AG04450 (cell line): ENCODE measurements at regions not wholly inside any gene's neighbourhood (a gene's known extent, or its start where the extent isn't known, plus 50 kb on each side); places are given as distances from the start of the nearest gene placed in this dataset.
"Not testable (repeated sequence)": the region's sequence is repeated elsewhere in the genome, so short reads cannot be mapped to it uniquely, and the experiment has no call there.

Source experiments
- CTCF ChIA-PET: fragments of 300-600, 350-600 bp; formaldehyde crosslinking; extraction: SDS; loops from one replicate; lab custom pipeline; 2022; ENCODE audit warnings: antibody characterized with exemption, inconsistent platforms; lab: Charles Lee
- POLR2A ChIA-PET: fragments of 350-600 bp; formaldehyde crosslinking; extraction: SDS; loops from one replicate; lab custom pipeline; 2021; ENCODE audit warnings: antibody characterized with exemption, inconsistent platforms; lab: Yijun Ruan, JAX
- DNase-seq: peaks from one replicate; pipeline ENCODE4 v3.0.0-alpha.2; 2011; ENCODE audit warnings: low read depth, low spot score
- H3K27ac ChIP-seq: one replicate; pipeline ENCODE4 v1.5.1; 2012; ENCODE audit warnings: low read depth, low read length, control low read depth
- H3K27me3 ChIP-seq: one replicate; pipeline ENCODE4 v1.6.0; 2012; ENCODE audit warnings: low read length; ENCODE audit not compliant: control insufficient read depth, insufficient read depth
- H3K4me3 ChIP-seq: 2 replicates; pipeline ENCODE4 v1.5.1; 2011; ENCODE audit warnings: mild to moderate bottlenecking, low read depth, low read length, control low read depth
- H3K9me3 ChIP-seq: 2 replicates; pipeline ENCODE4 v1.5.1; 2012; ENCODE audit warnings: low read length; ENCODE audit not compliant: control insufficient read depth, insufficient read depth
- CTCF ChIP-seq: IDR thresholded peaks from 2 replicates; pipeline ENCODE4 v1.5.1; 2011; ENCODE audit warnings: low read depth, low read length, control low read depth, inconsistent platforms

GRCh38 chr10:90245623-90246022 lies 544.2 kb downstream of the KIF20B start:
- no peak for TF ChIP-seq CTCF
- H3K4me3 ChIP-seq = no peak overlapping the region
- DNase-seq = no peak
- H3K27ac ChIP-seq = no peak overlapping the region
- ChIA-PET POLR2A (no interaction called here), CTCF (interaction anchor here (0.6 kb wide), 1 partner anchor 350 kb away, joined by 4 read pairs; no protein-coding TSS in a partner anchor)
- peaks cover 4% of the 10 kb centered on the region for H3K27me3 ChIP-seq
- no peaks in the 10 kb centered on the region for H3K9me3 ChIP-seq

GRCh38 chr10:90250784-90251183 lies 549.4 kb downstream of the KIF20B start:
- POLR2A ChIA-PET = not testable (repeated sequence)

GRCh38 chr10:90269699-90270098 lies 568.3 kb downstream of the KIF20B start:
- no peaks in the 10 kb centered on the region for H3K27me3 ChIP-seq
- CTCF ChIA-PET = no interaction called here
- POLR2A ChIA-PET = no interaction called here

More at GRCh38 chr10:90250784-90251183, 549.4 kb downstream of the KIF20B start:
- H3K27me3 ChIP-seq, CTCF ChIA-PET, H3K4me3 ChIP-seq, H3K27ac ChIP-seq, DNase-seq, H3K9me3 ChIP-seq: not testable (repeated sequence)

GRCh38 chr10:90274721-90275468 lies 573.5 kb downstream of the KIF20B start:
- H3K4me3 ChIP-seq = no peak overlapping the region
- no peaks in the 10 kb centered on the region for H3K9me3 ChIP-seq
- no peak overlapping the region for H3K27ac ChIP-seq
- POLR2A ChIA-PET = no interaction called here
- CTCF ChIA-PET = no interaction called here
- no peak for DNase-seq
- no peaks in the 10 kb centered on the region for H3K27me3 ChIP-seq
- no peak for TF ChIP-seq CTCF

More at GRCh38 chr10:90269699-90270098, 568.3 kb downstream of the KIF20B start:
- Histone ChIP-seq H3K27ac (no peak overlapping the region), H3K4me3 (no peak overlapping the region), H3K9me3 (no peaks in the 10 kb centered on the region)
- DNase-seq = no peak
- TF ChIP-seq CTCF = no peak

- H3K9me3 ChIP-seq = no peaks in the 10 kb centered on the region
- DNase-seq = no peak
- no peak overlapping the region for H3K27ac ChIP-seq
- no peak overlapping the region for H3K4me3 ChIP-seq
- POLR2A ChIA-PET = no interaction called here
- no peaks in the 10 kb centered on the region for H3K27me3 ChIP-seq
- CTCF ChIA-PET = interaction anchor here (1.5 kb wide), 1 partner anchor 129 kb away, joined by 4 read pairs; no protein-coding TSS in a partner anchor
- no peak for TF ChIP-seq CTCF
Observed at GRCh38 chr10:90276894-90277475, 575.6 kb downstream of the KIF20B start.
